Hematopoietic multipotent progenitor cell treated with erythropoietin and hydrocortisone succinate and interleukin-3 and kit ligand, for 4 days (in vitro differentiated cells): ENCODE measurements at regions not wholly inside any gene's neighbourhood (a gene's known extent, or its start where the extent isn't known, plus 50 kb on each side); places are given as distances from the start of the nearest gene placed in this dataset.
A peak's percentile ranks its signal among the peaks of the same experiment; 100 is the strongest.
"Not testable (repeated sequence)": the region's sequence is repeated elsewhere in the genome, so short reads cannot be mapped to it uniquely, and the experiment has no call there.

Experiments
- DNase-seq: peaks from one replicate; pipeline ENCODE4 v3.0.0-alpha.2; 2015

GRCh38 chr4:174183259-174183658 is 100.2 kb downstream of the FBXO8 start:
- no peak for DNase-seq

GRCh38 chr4:174181827-174182226 is 101.6 kb downstream of the FBXO8 start:
- no peak for DNase-seq

GRCh38 chr4:174177536-174177935 is 105.9 kb downstream of the FBXO8 start:
- no peak for DNase-seq

- not testable (repeated sequence) for DNase-seq
Observed at GRCh38 chr4:174175836-174176235, 107.6 kb downstream of the FBXO8 start.

GRCh38 chr4:174173360-174173759 is 110.1 kb downstream of the FBXO8 start:
- DNase-seq = no peak

GRCh38 chr4:174172274-174172673 is 111.2 kb downstream of the FBXO8 start:
- no peak for DNase-seq

GRCh38 chr4:174170906-174171305 is 112.6 kb downstream of the FBXO8 start:
- DNase-seq = no peak

GRCh38 chr4:174170091-174170490 is 113.4 kb downstream of the FBXO8 start:
- DNase-seq = no peak

- peak; percentile 80 for DNase-seq
Observed at GRCh38 chr4:174157106-174157607, 126.3 kb downstream of the FBXO8 start.

GRCh38 chr4:174156239-174156826 is 127.1 kb downstream of the FBXO8 start:
- peak; percentile 78 for DNase-seq

- no peak for DNase-seq
Observed at GRCh38 chr4:174154215-174154854, 129.1 kb downstream of the FBXO8 start.

GRCh38 chr4:174152717-174153466 is 130.6 kb downstream of the FBXO8 start:
- DNase-seq = peak; percentile 1

- no peak for DNase-seq
Observed at GRCh38 chr4:174147863-174148262, 135.6 kb downstream of the FBXO8 start.

- no peak for DNase-seq
Observed at GRCh38 chr4:174144106-174144505, 139.4 kb downstream of the FBXO8 start.

- no peak for DNase-seq
Observed at GRCh38 chr4:174141876-174142275, 141.6 kb downstream of the FBXO8 start.

- no peak for DNase-seq
Observed at GRCh38 chr4:174138616-174139015, 144.9 kb downstream of the FBXO8 start.

- no peak for DNase-seq
Observed at GRCh38 chr4:174137698-174138097, 145.8 kb downstream of the FBXO8 start.

- no peak for DNase-seq
Observed at GRCh38 chr4:174135936-174136406, 147.5 kb downstream of the FBXO8 start.

GRCh38 chr4:174135530-174135929 is 147.9 kb downstream of the FBXO8 start:
- DNase-seq = no peak

- no peak for DNase-seq
Observed at GRCh38 chr4:174134361-174134760, 149.1 kb downstream of the FBXO8 start.

GRCh38 chr4:174133551-174133950 is 149.9 kb downstream of the FBXO8 start:
- no peak for DNase-seq

- DNase-seq = no peak
Observed at GRCh38 chr4:174131901-174132300, 151.6 kb downstream of the FBXO8 start.

- no peak for DNase-seq
Observed at GRCh38 chr4:174122705-174123104, 160.8 kb downstream of the FBXO8 start.
